Esophagus squamous epithelium (tissue), 5 donors: ENCODE measurements at regions not wholly inside any gene's neighbourhood (a gene's known extent, or its start where the extent isn't known, plus 50 kb on each side); places are given as distances from the start of the nearest gene placed in this dataset.

Experiments
- DNase-seq: peaks from one replicate; lab custom pipeline; 2025; lab: John Stamatoyannopoulos, UW
- H3K27ac ChIP-seq, 4 donors: fragments of 200-600 bp; sonication (generic); one replicate each; pipeline ENCODE4 v1.5.1; 2016 to 2019; ENCODE audit warnings: mild to moderate bottlenecking in 1 of 4
- H3K27me3 ChIP-seq, 4 donors: fragments of 200-600 bp; sonication (generic); 1 replicate in 3 of 4; 2 replicates in 1 of 4; pipeline versions ENCODE4 v1.5.1 to v1.6.0; 2017 to 2021; ENCODE audit warnings: antibody characterized with exemption in 1 of 4
- H3K36me3 ChIP-seq, 3 donors: fragments of 200-600 bp; sonication (generic); one replicate each; pipeline ENCODE4 v1.5.1; 2016 to 2019
- H3K4me1 ChIP-seq, 3 donors: fragments of 200-600 bp; sonication (generic); one replicate each; pipeline ENCODE4 v1.5.1; 2017 to 2019
- H3K4me3 ChIP-seq, 4 donors: fragments of 200-600 bp; sonication (generic); 1 replicate in 3 of 4; 2 replicates in 1 of 4; pipeline ENCODE4 v1.5.1; 2016 to 2019; ENCODE audit warnings: mild to moderate bottlenecking in 2 of 4, moderate library complexity in 1 of 4
- H3K9me3 ChIP-seq, 3 donors: fragments of 200-600 bp; sonication (generic); one replicate each; pipeline ENCODE4 v1.5.1; 2016 to 2019
- POLR2A ChIP-seq, 4 donors: fragments of 450-650 bp; IDR thresholded peaks; one replicate each; pipeline ENCODE4 v1.6.1; 2017; ENCODE audit warnings: antibody characterized with exemption in 4 of 4, mild to moderate bottlenecking in 4 of 4, moderate library complexity in 3 of 4
- WGBS, 2 donors: methylation state at CpG; one replicate each; pipeline ENCODE4 v1.1.5; 2018; 5-methylcytosine and 5-hydroxymethylcytosine counted together
- intact Hi-C: fragments of 100-400 bp; cut with DNase I; formaldehyde crosslinking; loops from one replicate; pipeline ENCODE4 v1.15.0; 2022
- TF ChIP-seq, protein P1 (sequence below), 6 experiments: fragments of 450-650 bp in 4 of 6; fragments of 200-600 bp in 2 of 6; sonication (generic) in 2 of 6; IDR thresholded peaks; one replicate each; pipeline ENCODE4 v1.5.1; 2016 to 2019; ENCODE audit warnings: antibody characterized with exemption in 6 of 6, mild to moderate bottlenecking in 4 of 6, moderate library complexity in 4 of 6
- donor health status: DM: yes; HTN: yes; CAD: no.

DNA sequence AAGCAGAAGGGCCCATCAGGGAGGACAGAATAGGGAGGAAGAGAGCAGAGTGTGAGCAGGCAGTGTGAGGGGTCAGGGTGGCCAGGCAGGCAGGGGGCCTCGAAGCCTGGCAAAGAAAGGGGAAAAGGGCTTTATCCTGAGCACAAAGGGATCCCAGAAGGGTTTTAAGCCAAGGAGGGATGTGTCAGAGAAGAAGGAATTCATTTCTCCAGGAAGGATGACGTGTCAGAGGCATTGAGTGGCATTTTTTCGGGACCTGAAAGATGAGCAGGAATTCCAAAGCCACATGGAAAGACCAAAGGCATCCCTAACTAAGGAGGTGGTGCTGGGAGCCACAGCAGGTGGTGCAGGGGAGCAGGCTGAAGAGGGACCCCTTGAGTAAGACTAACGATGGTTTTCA is 132.1 kb downstream of the DICER1 start:
- Histone ChIP-seq H3K27ac (no peak overlapping the region), H3K36me3 (no peaks in the 10 kb centered on the region), H3K4me3 (no peak overlapping the region), H3K4me1 (no peaks in the 10 kb centered on the region), H3K27me3 (no peaks in the 10 kb centered on the region), H3K9me3 (no peaks in the 10 kb centered on the region)
- WGBS, 2 donors = 49 to 61% methylated on average over 4 of the region's 4 CpGs
- DNase-seq = no peak
- TF ChIP-seq, protein P1, sequence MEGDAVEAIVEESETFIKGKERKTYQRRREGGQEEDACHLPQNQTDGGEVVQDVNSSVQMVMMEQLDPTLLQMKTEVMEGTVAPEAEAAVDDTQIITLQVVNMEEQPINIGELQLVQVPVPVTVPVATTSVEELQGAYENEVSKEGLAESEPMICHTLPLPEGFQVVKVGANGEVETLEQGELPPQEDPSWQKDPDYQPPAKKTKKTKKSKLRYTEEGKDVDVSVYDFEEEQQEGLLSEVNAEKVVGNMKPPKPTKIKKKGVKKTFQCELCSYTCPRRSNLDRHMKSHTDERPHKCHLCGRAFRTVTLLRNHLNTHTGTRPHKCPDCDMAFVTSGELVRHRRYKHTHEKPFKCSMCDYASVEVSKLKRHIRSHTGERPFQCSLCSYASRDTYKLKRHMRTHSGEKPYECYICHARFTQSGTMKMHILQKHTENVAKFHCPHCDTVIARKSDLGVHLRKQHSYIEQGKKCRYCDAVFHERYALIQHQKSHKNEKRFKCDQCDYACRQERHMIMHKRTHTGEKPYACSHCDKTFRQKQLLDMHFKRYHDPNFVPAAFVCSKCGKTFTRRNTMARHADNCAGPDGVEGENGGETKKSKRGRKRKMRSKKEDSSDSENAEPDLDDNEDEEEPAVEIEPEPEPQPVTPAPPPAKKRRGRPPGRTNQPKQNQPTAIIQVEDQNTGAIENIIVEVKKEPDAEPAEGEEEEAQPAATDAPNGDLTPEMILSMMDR (IDR thresholded peaks at IDR 0.05) = no peak
- TF ChIP-seq POLR2A (IDR thresholded peaks at IDR 0.05) = no peak
- intact Hi-C loops = no loop called here

DNA sequence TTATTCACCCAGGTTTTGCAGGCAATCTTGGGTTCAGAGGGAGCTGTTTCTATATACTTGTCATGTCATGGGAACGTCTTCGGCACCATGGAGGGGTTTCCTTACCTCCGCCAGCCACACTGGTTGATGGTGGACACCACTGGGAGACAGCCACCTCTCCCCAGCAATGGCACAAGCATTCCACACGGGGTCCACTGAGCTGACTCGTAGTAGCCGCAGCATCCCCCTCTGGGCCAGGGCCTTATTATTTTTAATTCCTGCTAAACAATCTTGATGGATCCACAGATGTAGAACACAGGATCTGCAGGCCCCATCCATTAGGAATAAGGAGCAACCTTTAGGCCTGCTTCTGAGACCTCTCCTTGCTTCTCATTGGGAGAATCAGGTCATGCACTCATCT is 132.9 kb downstream of the DICER1 start:
- intact Hi-C loops = no loop called here
- Histone ChIP-seq H3K4me1 (no peaks in the 10 kb centered on the region), H3K27ac (no peak overlapping the region), H3K9me3 (no peaks in the 10 kb centered on the region), H3K27me3 (no peaks in the 10 kb centered on the region), H3K4me3 (no peak overlapping the region), H3K36me3 (no peaks in the 10 kb centered on the region)
- WGBS, 2 donors = 69 to 82% methylated on average over 2 to 6 of the region's 6 CpGs
- no peak for DNase-seq
- no peak for TF ChIP-seq POLR2A (IDR thresholded peaks at IDR 0.05)
- TF ChIP-seq, protein P1 (IDR thresholded peaks at IDR 0.05) = no peak

DNA sequence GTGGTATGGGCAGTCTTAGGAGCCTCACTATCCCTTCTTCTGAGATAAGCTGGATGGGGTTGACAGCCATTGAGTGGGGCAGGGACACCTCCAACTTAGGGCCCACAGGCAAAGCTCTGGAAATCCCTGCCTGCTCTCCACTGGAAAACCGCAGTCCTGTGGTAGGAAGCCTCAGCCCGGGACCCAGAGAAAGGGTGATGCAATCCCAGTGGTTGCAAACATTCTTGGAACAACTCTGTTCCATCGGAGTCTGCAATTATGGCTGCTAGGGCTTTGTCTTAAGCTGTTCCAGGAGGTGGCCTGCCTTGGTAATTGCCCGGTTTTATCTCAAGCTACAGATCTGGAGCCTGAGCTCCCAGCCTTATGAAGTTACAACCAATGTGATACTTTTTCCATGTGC is 133.4 kb downstream of the DICER1 start:
- DNase-seq = no peak
- Histone ChIP-seq H3K4me3 (no peak overlapping the region), H3K9me3 (no peaks in the 10 kb centered on the region), H3K4me1 (no peaks in the 10 kb centered on the region), H3K36me3 (no peaks in the 10 kb centered on the region), H3K27me3 (no peaks in the 10 kb centered on the region), H3K27ac (no peak overlapping the region)
- TF ChIP-seq POLR2A (IDR thresholded peaks at IDR 0.05) = no peak
- TF ChIP-seq, protein P1 (IDR thresholded peaks at IDR 0.05) = no peak
- WGBS, 2 donors = 71% methylated on average over 3 of the region's 4 CpGs; no CpG with 5 or more reads in 1 of the 2 donors
- intact Hi-C loops = no loop called here

DNA sequence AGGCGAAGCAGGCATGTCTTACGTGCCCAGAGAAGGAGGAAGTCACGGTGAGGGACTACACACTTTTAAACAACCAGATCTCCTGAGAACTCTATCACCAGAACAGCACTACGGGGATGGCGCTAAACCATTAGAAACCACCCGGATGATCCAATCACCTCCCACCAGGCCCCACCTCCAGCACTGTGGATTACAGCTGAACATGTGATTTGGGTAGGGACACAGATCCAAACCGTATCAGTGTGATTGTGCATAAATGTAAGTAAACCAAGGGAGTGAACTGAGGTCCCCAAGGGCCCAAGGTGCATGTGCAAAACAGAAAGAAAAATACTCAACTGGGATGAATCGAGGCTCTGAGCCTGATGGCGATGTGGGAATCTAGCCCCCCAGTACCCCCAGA is 134.2 kb downstream of the DICER1 start:
- Histone ChIP-seq H3K36me3 (no peaks in the 10 kb centered on the region), H3K9me3 (no peaks in the 10 kb centered on the region), H3K27me3 (no peaks in the 10 kb centered on the region), H3K4me3 (no peak overlapping the region), H3K4me1 (no peaks in the 10 kb centered on the region), H3K27ac (no peak overlapping the region)
- no peak for TF ChIP-seq POLR2A (IDR thresholded peaks at IDR 0.05)
- TF ChIP-seq, protein P1 (IDR thresholded peaks at IDR 0.05) = no peak
- 85 to 91% methylated on average over 9 of the region's 9 CpGs for WGBS, 2 donors
- intact Hi-C loops = no loop called here
- no peak for DNase-seq

DNA sequence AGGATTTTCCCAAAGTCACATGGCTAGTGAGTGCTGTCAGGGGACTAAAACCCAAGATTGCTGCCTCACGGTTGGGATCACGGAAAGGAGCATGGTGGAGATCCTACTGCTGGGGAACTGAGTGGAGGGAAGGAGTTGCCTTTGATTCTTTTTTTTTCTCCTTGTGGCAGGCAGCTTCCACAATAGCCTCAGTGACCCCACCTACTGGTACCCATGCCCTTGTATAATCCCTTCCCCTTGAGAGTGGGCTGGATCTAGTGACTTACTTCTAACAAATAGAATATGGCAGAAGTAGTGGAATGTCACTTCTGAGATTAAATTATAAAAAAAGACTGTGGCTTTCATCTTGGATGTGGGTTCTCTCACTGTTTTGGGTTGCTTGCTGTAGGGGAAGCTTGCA is 135.7 kb downstream of the DICER1 start:
- intact Hi-C loops = no loop called here
- DNase-seq = no peak
- H3K27me3 ChIP-seq = no peaks in the 10 kb centered on the region
- TF ChIP-seq, protein P1 (IDR thresholded peaks at IDR 0.05) = no peak
- TF ChIP-seq POLR2A (IDR thresholded peaks at IDR 0.05) = no peak
- H3K36me3 ChIP-seq = no peaks in the 10 kb centered on the region
- H3K4me1 ChIP-seq = no peaks in the 10 kb centered on the region
- no peaks in the 10 kb centered on the region for H3K9me3 ChIP-seq
- WGBS, 2 donors = 67 to 79% methylated on average over 2 of the region's 2 CpGs
- H3K27ac ChIP-seq = no peak overlapping the region
- H3K4me3 ChIP-seq = no peak overlapping the region
